GM19351 (cell line): ENCODE measurements at regions not wholly inside any gene's neighbourhood (a gene's known extent, or its start where the extent isn't known, plus 50 kb on each side); places are given as distances from the start of the nearest gene placed in this dataset.

Experiments
- ATAC-seq: cut with Tn5 transposase; IDR thresholded peaks from one replicate; pipeline ENCODE4 v1.9.1; 2021; ENCODE audit warnings: mild to moderate bottlenecking, moderate library complexity; ENCODE audit not compliant: unreplicated experiment

GRCh38 chr9:7403839-7404487, 395.6 kb downstream of the DMAC1 start:
- ATAC-seq: no peak

- no peak for ATAC-seq
These were observed 396.6 kb downstream of the DMAC1 start for GRCh38 chr9:7403028-7403389.

GRCh38 chr9:7402334-7403027, 397.1 kb downstream of the DMAC1 start:
- ATAC-seq: no peak

GRCh38 chr9:7401116-7401515, 398.5 kb downstream of the DMAC1 start:
- ATAC-seq: no peak

GRCh38 chr9:7394002-7394774, 405.4 kb downstream of the DMAC1 start:
- ATAC-seq: no peak

GRCh38 chr9:7392148-7392547, 407.4 kb downstream of the DMAC1 start:
- no peak for ATAC-seq

GRCh38 chr9:7388755-7389154, 410.8 kb downstream of the DMAC1 start:
- no peak for ATAC-seq

GRCh38 chr9:7387840-7388239, 411.7 kb downstream of the DMAC1 start:
- ATAC-seq: no peak

- ATAC-seq: no peak
These were observed 417.3 kb downstream of the DMAC1 start for GRCh38 chr9:7382304-7382703.

GRCh38 chr9:7377489-7377888, 422.1 kb downstream of the DMAC1 start:
- ATAC-seq: no peak

- ATAC-seq: no peak
These were observed 422.7 kb downstream of the DMAC1 start for GRCh38 chr9:7376833-7377232.

GRCh38 chr9:7376213-7376612, 423.4 kb downstream of the DMAC1 start:
- ATAC-seq: no peak

- no peak for ATAC-seq
These were observed 424.5 kb downstream of the DMAC1 start for GRCh38 chr9:7375013-7375511.

- no peak for ATAC-seq
These were observed 428.6 kb downstream of the DMAC1 start for GRCh38 chr9:7370988-7371387.

- ATAC-seq: no peak
These were observed 429.2 kb downstream of the DMAC1 start for GRCh38 chr9:7370381-7370780.

GRCh38 chr9:7369384-7369821, 430.2 kb downstream of the DMAC1 start:
- ATAC-seq: no peak

- ATAC-seq: no peak
These were observed 430.9 kb downstream of the DMAC1 start for GRCh38 chr9:7368410-7369292.

- no peak for ATAC-seq
These were observed 431.9 kb downstream of the DMAC1 start for GRCh38 chr9:7367726-7368125.

- no peak for ATAC-seq
These were observed 433.5 kb downstream of the DMAC1 start for GRCh38 chr9:7366121-7366520.

- ATAC-seq: no peak
These were observed 435.7 kb downstream of the DMAC1 start for GRCh38 chr9:7363777-7364477.
